ENCODE measurements at regions not wholly inside any gene's neighbourhood (a gene's known extent, or its start where the extent isn't known, plus 50 kb on each side); places are given as distances from the start of the nearest gene placed in this dataset.

DNA sequence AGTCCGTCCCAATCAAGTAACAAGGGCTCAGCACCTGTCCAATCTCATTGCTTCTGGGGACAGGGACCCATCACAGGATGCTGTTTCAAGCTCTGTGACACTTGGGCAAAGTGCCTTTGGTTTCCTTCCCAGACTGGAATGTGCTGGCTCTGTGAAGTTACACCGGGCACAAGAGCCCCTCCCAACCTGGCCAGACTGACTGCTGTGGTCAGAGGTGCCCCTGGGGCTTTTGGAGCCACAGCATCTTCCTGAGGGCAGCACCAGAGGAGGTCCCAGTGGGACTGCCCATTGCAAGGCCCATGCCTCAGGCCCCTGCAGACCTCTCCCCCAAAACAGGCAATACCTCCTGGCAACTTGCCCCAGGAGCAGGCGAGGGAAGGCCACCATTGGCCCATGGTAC lies 155.2 kb upstream of the GRK3 start:
- TF ChIP-seq CTCF (IDR thresholded peaks at IDR 0.05; ENCODE audit: low read depth, low read length, poor library complexity, severe bottlenecking) (no peak), EZH2phosphoT487 (IDR thresholded peaks at IDR 0.05; ENCODE audit: borderline replicate concordance, low read length) (no peak)
